H1 (cell line): ENCODE measurements at regions not wholly inside any gene's neighbourhood (a gene's known extent, or its start where the extent isn't known, plus 50 kb on each side); places are given as distances from the start of the nearest gene placed in this dataset.

ENCODE experiments used
- CTCF ChIA-PET: fragments of 300-600 bp; sonication (Branson Sonifier 250); formaldehyde crosslinking; loops from one replicate; lab custom pipeline; 2021; ENCODE audit not compliant: partially characterized antibody; lab: Charles Lee
- POLR2A ChIA-PET: fragments of 300-600 bp; sonication (Branson Sonifier 250); formaldehyde crosslinking; loops from one replicate; lab custom pipeline; 2021; ENCODE audit warnings: inconsistent platforms; ENCODE audit not compliant: partially characterized antibody; lab: Charles Lee
- DNase-seq, 2 experiments: peaks; one replicate each; pipeline versions ENCODE4 v3.0.0 to v3.0.0-alpha.2; 2010 to 2022; ENCODE audit warnings: low spot score in 2 of 2, low read depth in 1 of 2, mixed read lengths in 1 of 2
- FAIRE-seq: peaks from 2 replicates; lab custom pipeline; 2011; peaks lifted over from hg19 to GRCh38; lab: Jason Lieb, UNC
- H2AFZ ChIP-seq: 2 replicates; pipeline ENCODE4 v1.8.1; 2012; ENCODE audit warnings: low read length, inconsistent platforms
- H2AK5ac ChIP-seq: 2 replicates; pipeline ENCODE4 v1.6.1; 2013; ENCODE audit warnings: low read depth, low read length
- H2BK120ac ChIP-seq: replicated peaks from 2 replicates; pipeline ENCODE3; 2013; ENCODE audit warnings: low read depth, low read length, inconsistent platforms
- H2BK12ac ChIP-seq: 2 replicates; pipeline ENCODE4 v1.6.1; 2013; ENCODE audit warnings: low read depth, low read length
- H2BK15ac ChIP-seq: 2 replicates; pipeline ENCODE4 v1.6.1; 2013; ENCODE audit warnings: low read length
- H2BK20ac ChIP-seq: 2 replicates; pipeline ENCODE4 v1.6.1; 2013; ENCODE audit warnings: low read length
- H2BK5ac ChIP-seq: 2 replicates; pipeline ENCODE4 v1.6.1; 2013; ENCODE audit warnings: low read depth, low read length
- H3K14ac ChIP-seq: 2 replicates; pipeline ENCODE4 v1.6.1; 2013; ENCODE audit warnings: inconsistent platforms; ENCODE audit not compliant: insufficient read length
- H3K18ac ChIP-seq: 2 replicates; pipeline ENCODE4 v1.6.1; 2013; ENCODE audit warnings: low read length; ENCODE audit errors: extremely low read depth
- H3K23ac ChIP-seq: 2 replicates; pipeline ENCODE4 v1.6.1; 2013; ENCODE audit warnings: inconsistent platforms; ENCODE audit not compliant: insufficient read length
- H3K23me2 ChIP-seq: 2 replicates; pipeline ENCODE4 v1.6.1; 2013; ENCODE audit warnings: low read depth, low read length
- H3K27ac ChIP-seq: 2 replicates; pipeline ENCODE4 v1.6.1; 2011; ENCODE audit warnings: low read depth, low read length, inconsistent platforms
- H3K27me3 ChIP-seq, 4 experiments: replicated peaks in 1 of 4; 1 replicate in 1 of 4; 2 replicates in 3 of 4; pipeline versions ENCODE4 v1.6.1 to v1.8.1; 2011 to 2013; ENCODE audit warnings: low read length in 3 of 4, mild to moderate bottlenecking in 3 of 4, inconsistent platforms in 2 of 4, mixed read lengths in 2 of 4, moderate library complexity in 1 of 4; ENCODE audit not compliant: control insufficient read depth in 3 of 4, insufficient read depth in 3 of 4; ENCODE audit errors: extremely low read depth in 1 of 4
- H3K36me3 ChIP-seq, 4 experiments: 2 replicates each; pipeline versions ENCODE4 v1.6.1 to v1.8.1; 2011 to 2013; ENCODE audit warnings: mild to moderate bottlenecking in 4 of 4, low read length in 3 of 4, moderate library complexity in 2 of 4, control low read depth in 1 of 4, inconsistent platforms in 1 of 4; ENCODE audit not compliant: insufficient read depth in 4 of 4, control insufficient read depth in 2 of 4
- H3K4ac ChIP-seq: replicated peaks from 2 replicates; pipeline ENCODE3; 2013; ENCODE audit warnings: low read length, low read depth, mixed read lengths, inconsistent platforms; ENCODE audit not compliant: insufficient read length
- H3K4me1 ChIP-seq, 4 experiments: replicated peaks in 1 of 4; 1 replicate in 1 of 4; 2 replicates in 3 of 4; pipeline versions ENCODE4 v1.6.1 to v1.8.1; 2011 to 2013; ENCODE audit warnings: low read length in 3 of 4, inconsistent platforms in 2 of 4, mixed read lengths in 1 of 4; ENCODE audit not compliant: insufficient read depth in 4 of 4, control insufficient read depth in 3 of 4
- H3K4me2 ChIP-seq, 2 experiments: 2 replicates each; pipeline versions ENCODE4 v1.6.1 to v1.8.1; 2011 to 2013; ENCODE audit warnings: low read depth in 2 of 2, low read length in 2 of 2, control low read depth in 1 of 2, inconsistent platforms in 1 of 2, mild to moderate bottlenecking in 1 of 2; ENCODE audit not compliant: insufficient read depth in 1 of 2
- H3K4me3 ChIP-seq, 4 experiments: fragments of 200-600, 300-600 bp in 1 of 4; sonication (generic), shearing (Covaris generic), sonication (Bioruptor Twin) in 1 of 4; 2 replicates each; pipeline versions ENCODE4 v1.5.1 to v1.8.1; 2011 to 2016; ENCODE audit warnings: low read length in 4 of 4, low read depth in 3 of 4, control low read depth in 2 of 4, inconsistent platforms in 2 of 4, mild to moderate bottlenecking in 2 of 4, mixed read lengths in 1 of 4, moderate library complexity in 1 of 4; ENCODE audit not compliant: insufficient read depth in 2 of 4; ENCODE audit errors: extremely low read depth in 1 of 4
- H3K56ac ChIP-seq: replicated peaks from 2 replicates; pipeline ENCODE3; 2013; ENCODE audit warnings: low read depth, mild to moderate bottlenecking, mixed read lengths, low read length, inconsistent platforms; ENCODE audit not compliant: insufficient read length
- H3K79me1 ChIP-seq: 2 replicates; pipeline ENCODE4 v1.6.1; 2013; ENCODE audit warnings: low read depth, low read length, control low read depth
- H3K79me2 ChIP-seq, 2 experiments: 2 replicates each; pipeline versions ENCODE4 v1.6.1 to v1.8.1; 2012 to 2013; ENCODE audit warnings: low read length in 2 of 2, mild to moderate bottlenecking in 2 of 2, inconsistent platforms in 1 of 2; ENCODE audit not compliant: insufficient read depth in 2 of 2, control insufficient read depth in 1 of 2
- H3K9ac ChIP-seq, 4 experiments: replicated peaks in 1 of 4; 1 replicate in 1 of 4; 2 replicates in 3 of 4; pipeline versions ENCODE4 v1.6.1 to v1.8.1; 2011 to 2013; ENCODE audit warnings: low read depth in 3 of 4, low read length in 3 of 4, control low read depth in 2 of 4, mild to moderate bottlenecking in 2 of 4, moderate library complexity in 2 of 4, inconsistent platforms in 1 of 4; ENCODE audit errors: extremely low read depth in 1 of 4
- H3K9me3 ChIP-seq, 2 experiments: 2 replicates each; pipeline versions ENCODE4 v1.6.1 to v1.8.1; 2012 to 2013; ENCODE audit warnings: mild to moderate bottlenecking in 2 of 2, moderate library complexity in 2 of 2, control low read depth in 1 of 2, inconsistent platforms in 1 of 2, low read depth in 1 of 2, low read length in 1 of 2, mixed read lengths in 1 of 2; ENCODE audit not compliant: insufficient read depth in 2 of 2
- H4K20me1 ChIP-seq, 2 experiments: replicated peaks in 1 of 2; 2 replicates each; pipeline versions ENCODE3 to v1.8.1; 2011 to 2013; ENCODE audit warnings: inconsistent platforms in 2 of 2, low read length in 2 of 2, mild to moderate bottlenecking in 1 of 2; ENCODE audit not compliant: insufficient read depth in 2 of 2, control insufficient read depth in 1 of 2
- H4K5ac ChIP-seq: 2 replicates; pipeline ENCODE4 v1.6.1; 2013; ENCODE audit warnings: low read length, low read depth, mixed read lengths, inconsistent platforms; ENCODE audit not compliant: insufficient read length
- H4K8ac ChIP-seq: 2 replicates; pipeline ENCODE4 v1.8.0; 2013; ENCODE audit warnings: mild to moderate bottlenecking, moderate library complexity, low read length, inconsistent platforms; ENCODE audit not compliant: insufficient read depth; ENCODE audit errors: extremely low read depth
- H4K91ac ChIP-seq: replicated peaks from 2 replicates; pipeline ENCODE3; 2013; ENCODE audit warnings: low read length, mixed read lengths, inconsistent platforms; ENCODE audit not compliant: insufficient read length
- EP300 ChIP-seq, 2 experiments: IDR thresholded peaks; 1 replicate in 1 of 2; 2 replicates in 1 of 2; pipeline ENCODE4 v1.6.1; 2011 to 2012; ENCODE audit warnings: low read depth in 2 of 2, low read length in 2 of 2, mild to moderate bottlenecking in 2 of 2, borderline replicate concordance in 1 of 2, inconsistent platforms in 1 of 2, moderate library complexity in 1 of 2
- FOSL1 ChIP-seq: IDR thresholded peaks from 2 replicates; pipeline ENCODE4 v1.6.1; 2011; ENCODE audit warnings: mild to moderate bottlenecking, low read depth, low read length, moderate library complexity; ENCODE audit not compliant: insufficient read depth
- MAFK ChIP-seq: IDR thresholded peaks from 2 replicates; pipeline ENCODE4 v1.6.1; 2012; ENCODE audit warnings: low read depth, mild to moderate bottlenecking, improper control_type of control experiment, low read length
- POLR2A ChIP-seq, 2 experiments: IDR thresholded peaks; 1 replicate in 1 of 2; 2 replicates in 1 of 2; pipeline ENCODE4 v1.6.1; 2011; ENCODE audit warnings: low read depth in 2 of 2, low read length in 2 of 2, mild to moderate bottlenecking in 2 of 2; ENCODE audit errors: control extremely low read depth in 1 of 2
- SIX5 ChIP-seq: IDR thresholded peaks from 2 replicates; pipeline ENCODE4 v1.6.1; 2011; ENCODE audit warnings: mild to moderate bottlenecking, low read depth, low read length
- SP1 ChIP-seq: IDR thresholded peaks from 2 replicates; pipeline ENCODE4 v1.6.1; 2011; ENCODE audit warnings: low read depth, low read length
- SP4 ChIP-seq: IDR thresholded peaks from 2 replicates; pipeline ENCODE4 v1.6.1; 2012; ENCODE audit warnings: low read length, inconsistent platforms
- WGBS, 2 experiments: shearing (Covaris generic) in 1 of 2; methylation state at CpG; one replicate each; pipeline versions ENCODE4 v1.1.6 to v1.1.7; 2013 to 2015; ENCODE audit warnings: low lambda C conversion rate in 2 of 2, mixed read lengths in 2 of 2, inconsistent platforms in 1 of 2, low coverage in 1 of 2, missing lambda C conversion rate in 1 of 2; ENCODE audit not compliant: insufficient replicate concordance in 2 of 2, insufficient coverage in 1 of 2, insufficient read length in 1 of 2; ENCODE audit errors: extremely low coverage in 1 of 2, missing lambda C conversion rate in 1 of 2; 5-methylcytosine and 5-hydroxymethylcytosine counted together

DNA sequence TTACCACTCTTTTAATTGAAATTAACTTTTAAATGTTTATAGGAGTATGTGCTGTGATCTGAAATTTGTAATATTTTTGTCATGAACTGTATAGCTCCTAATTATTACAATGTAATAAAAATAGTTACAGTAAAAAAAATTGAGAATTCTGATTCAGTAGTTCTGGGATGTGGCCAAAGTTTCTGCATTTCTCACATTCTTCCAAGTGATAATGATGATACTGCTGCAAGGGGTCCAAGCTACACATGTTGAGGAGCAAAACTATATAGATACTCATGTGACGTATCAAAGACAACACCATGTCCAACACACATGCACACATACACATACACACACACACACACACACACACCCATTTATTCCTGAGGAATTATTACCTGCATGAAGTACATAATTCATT is 71.0 kb upstream of the FAM83B start:
- H3K4me3 ChIP-seq: no peak overlapping the region
- no peak overlapping the region for H3K23ac ChIP-seq
- ChIA-PET CTCF (interaction anchor here (0.6 kb wide), 1 partner anchor 47 kb away, joined by 3 read pairs; no protein-coding TSS in a partner anchor), POLR2A (no interaction called here)
- H3K27ac ChIP-seq: no peak overlapping the region
- H3K36me3 ChIP-seq: no peaks in the 10 kb centered on the region
- WGBS, 2 experiments: 93% methylated on average over 1 of the region's 1 CpG; no CpG with 5 or more reads in 1 of the 2 experiments
- no peak overlapping the region for H2BK12ac ChIP-seq
- no peak overlapping the region for H2AFZ ChIP-seq
- no peak overlapping the region for H3K18ac ChIP-seq
- no peak overlapping the region for H3K14ac ChIP-seq
- no peak overlapping the region for H4K8ac ChIP-seq
- H3K9me3 ChIP-seq: no peaks in the 10 kb centered on the region
- H3K4me2 ChIP-seq: no peak overlapping the region
- no peak overlapping the region for H2BK20ac ChIP-seq
- no peak overlapping the region for H3K4ac ChIP-seq
- no peaks in the 10 kb centered on the region for H3K79me1 ChIP-seq
- no peak overlapping the region for H3K56ac ChIP-seq
- H3K9ac ChIP-seq: no peak overlapping the region
- H3K27me3 ChIP-seq: no peaks in the 10 kb centered on the region
- H2BK5ac ChIP-seq: no peak overlapping the region
- no peak for TF ChIP-seq SIX5
- TF ChIP-seq POLR2A (IDR thresholded peaks at IDR 0.05; ENCODE audit: control extremely low read depth in 1 of 2, low read depth in 2 of 2, low read length in 2 of 2): no peak
- TF ChIP-seq EP300 (IDR thresholded peaks at IDR 0.05; ENCODE audit: borderline replicate concordance in 1 of 2, low read depth in 2 of 2, low read length in 2 of 2): no peak
- no peak for TF ChIP-seq SP4
- no peak for TF ChIP-seq SP1
- TF ChIP-seq FOSL1: no peak
- no peak for TF ChIP-seq MAFK
- TF ChIP-seq, all 59 proteins: peak for 0
- H3K23me2 ChIP-seq: peaks cover 2% of the 10 kb centered on the region; the same call in 1 of the 2 replicates
- H2BK120ac ChIP-seq: no peak overlapping the region
- no peaks in the 10 kb centered on the region for H4K20me1 ChIP-seq
- H3K4me1 ChIP-seq: no peaks in the 10 kb centered on the region
- FAIRE-seq (no peak), DNase-seq (no peak)
- no peak overlapping the region for H4K91ac ChIP-seq
- H2AK5ac ChIP-seq: no peak overlapping the region
- no peak overlapping the region for H2BK15ac ChIP-seq
- no peak overlapping the region for H4K5ac ChIP-seq
- no peaks in the 10 kb centered on the region for H3K79me2 ChIP-seq
